ENCODE measurements at regions not wholly inside any gene's neighbourhood (a gene's known extent, or its start where the extent isn't known, plus 50 kb on each side); places are given as distances from the start of the nearest gene placed in this dataset.

DNA sequence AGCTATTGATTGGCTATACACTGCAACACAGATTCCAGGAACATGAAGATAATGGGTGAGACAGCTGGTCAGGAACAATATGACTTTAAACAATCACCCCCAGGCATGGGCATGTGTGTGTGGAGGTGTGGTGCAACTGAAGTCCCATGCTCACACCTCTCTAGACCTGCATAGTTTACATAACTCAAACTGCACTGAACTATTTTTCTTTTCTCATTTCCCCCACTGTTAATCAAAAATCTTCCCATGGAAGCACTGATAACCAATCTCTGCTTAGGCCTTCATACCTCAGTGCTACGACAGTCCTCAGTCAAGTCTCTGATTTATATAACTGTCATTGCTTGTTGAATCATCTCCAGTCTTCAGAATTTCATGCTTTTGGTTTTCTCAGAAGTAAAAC is 600.2 kb downstream of the NTRK3 start:
- TF ChIP-seq EZH2 (IDR thresholded peaks at IDR 0.05) (no peak), CTCF (IDR thresholded peaks at IDR 0.05) (no peak)

Measured in neural progenitor cell (in vitro differentiated cells).